ENCODE measurements at regions not wholly inside any gene's neighbourhood (a gene's known extent, or its start where the extent isn't known, plus 50 kb on each side); places are given as distances from the start of the nearest gene placed in this dataset.

DNA sequence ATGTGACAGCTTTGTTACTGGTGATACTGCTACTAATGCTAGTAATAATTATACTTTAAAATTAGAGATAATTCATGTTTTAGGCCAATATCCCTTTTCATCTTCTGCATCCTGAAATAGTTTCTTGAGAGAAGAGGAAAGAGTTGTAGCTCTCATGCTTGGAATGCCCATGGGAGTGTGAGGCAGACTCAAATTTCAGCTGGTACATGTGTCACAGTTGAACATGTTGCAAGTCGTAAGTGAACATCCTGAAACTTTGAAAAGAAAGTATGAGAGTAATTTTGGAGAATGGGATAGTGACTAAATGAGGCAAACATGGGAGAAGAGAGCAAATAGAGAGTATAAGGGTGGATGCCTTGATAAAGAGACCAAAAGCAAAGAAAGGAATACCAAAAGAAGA, 168.0 kb downstream of the TMTC3 start:
- TF ChIP-seq, protein P1, sequence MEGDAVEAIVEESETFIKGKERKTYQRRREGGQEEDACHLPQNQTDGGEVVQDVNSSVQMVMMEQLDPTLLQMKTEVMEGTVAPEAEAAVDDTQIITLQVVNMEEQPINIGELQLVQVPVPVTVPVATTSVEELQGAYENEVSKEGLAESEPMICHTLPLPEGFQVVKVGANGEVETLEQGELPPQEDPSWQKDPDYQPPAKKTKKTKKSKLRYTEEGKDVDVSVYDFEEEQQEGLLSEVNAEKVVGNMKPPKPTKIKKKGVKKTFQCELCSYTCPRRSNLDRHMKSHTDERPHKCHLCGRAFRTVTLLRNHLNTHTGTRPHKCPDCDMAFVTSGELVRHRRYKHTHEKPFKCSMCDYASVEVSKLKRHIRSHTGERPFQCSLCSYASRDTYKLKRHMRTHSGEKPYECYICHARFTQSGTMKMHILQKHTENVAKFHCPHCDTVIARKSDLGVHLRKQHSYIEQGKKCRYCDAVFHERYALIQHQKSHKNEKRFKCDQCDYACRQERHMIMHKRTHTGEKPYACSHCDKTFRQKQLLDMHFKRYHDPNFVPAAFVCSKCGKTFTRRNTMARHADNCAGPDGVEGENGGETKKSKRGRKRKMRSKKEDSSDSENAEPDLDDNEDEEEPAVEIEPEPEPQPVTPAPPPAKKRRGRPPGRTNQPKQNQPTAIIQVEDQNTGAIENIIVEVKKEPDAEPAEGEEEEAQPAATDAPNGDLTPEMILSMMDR (IDR thresholded peaks at IDR 0.05; ENCODE audit: low read depth, low read length) = no peak
- no peak overlapping the region for H3K4me3 ChIP-seq (ENCODE audit: low read depth, low read length)

DNA sequence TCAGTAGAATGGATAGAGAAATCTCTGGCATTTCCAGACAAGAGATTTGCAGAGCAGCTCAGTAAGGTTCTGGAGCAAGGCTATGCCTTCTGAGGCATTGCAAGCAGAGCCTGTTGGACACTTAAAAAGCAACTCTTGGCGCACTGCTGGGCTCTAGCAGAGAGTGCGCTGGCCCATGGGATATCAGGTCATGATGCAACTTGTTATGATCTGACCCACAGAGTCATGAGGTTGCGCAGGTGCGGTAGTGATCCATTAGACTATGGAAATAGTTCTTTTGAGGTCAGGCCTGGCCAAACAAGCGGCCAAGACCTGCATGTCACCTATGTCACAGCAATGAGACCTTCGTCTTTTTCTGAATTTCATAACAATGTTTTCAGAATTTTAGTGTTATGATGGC, 168.6 kb downstream of the TMTC3 start:
- TF ChIP-seq, protein P1 (IDR thresholded peaks at IDR 0.05; ENCODE audit: low read depth, low read length) = no peak
- H3K4me3 ChIP-seq (ENCODE audit: low read depth, low read length) = no peak overlapping the region

DNA sequence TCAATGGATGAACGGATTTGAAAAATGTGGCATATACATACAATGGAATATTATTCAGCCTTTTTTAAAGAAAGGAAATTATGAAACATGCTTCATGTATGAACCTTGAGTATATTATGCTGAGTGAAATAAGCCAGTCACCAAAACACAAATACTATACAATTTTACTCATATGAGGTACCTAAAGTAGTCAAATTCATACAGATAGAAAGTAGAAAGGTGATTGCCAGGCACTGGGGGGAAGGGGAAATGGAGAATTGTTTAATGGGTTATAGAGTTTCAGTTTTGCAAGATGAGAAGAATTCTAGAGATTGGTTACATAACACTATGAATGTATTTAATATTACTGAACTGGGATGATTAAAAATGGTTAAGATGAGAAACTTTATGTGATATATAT, 171.4 kb downstream of the TMTC3 start:
- H3K4me3 ChIP-seq (ENCODE audit: low read depth, low read length) = no peak overlapping the region
- TF ChIP-seq, protein P1 (IDR thresholded peaks at IDR 0.05; ENCODE audit: low read depth, low read length) = no peak

DNA sequence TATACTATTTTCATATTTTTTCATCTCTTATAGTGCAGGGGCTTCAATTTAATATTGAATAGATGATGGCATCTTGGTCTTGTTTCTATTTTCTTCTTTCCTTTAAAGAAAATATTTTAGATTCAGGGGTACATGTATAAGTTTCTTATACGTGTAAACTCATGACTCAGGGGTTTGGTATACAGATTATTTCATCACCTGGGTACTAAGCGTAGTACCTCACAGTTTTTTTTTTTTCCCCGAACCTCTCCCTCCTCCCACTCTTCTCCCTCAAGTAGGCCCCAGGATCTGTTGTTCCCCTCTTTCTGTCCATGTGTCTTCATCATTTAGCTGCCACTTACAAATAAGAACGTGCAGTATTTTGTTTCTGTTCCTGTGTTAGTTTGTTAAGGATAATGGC, 172.6 kb downstream of the TMTC3 start:
- H3K4me3 ChIP-seq (ENCODE audit: low read depth, low read length) = no peak overlapping the region
- TF ChIP-seq, protein P1 (IDR thresholded peaks at IDR 0.05; ENCODE audit: low read depth, low read length) = no peak

DNA sequence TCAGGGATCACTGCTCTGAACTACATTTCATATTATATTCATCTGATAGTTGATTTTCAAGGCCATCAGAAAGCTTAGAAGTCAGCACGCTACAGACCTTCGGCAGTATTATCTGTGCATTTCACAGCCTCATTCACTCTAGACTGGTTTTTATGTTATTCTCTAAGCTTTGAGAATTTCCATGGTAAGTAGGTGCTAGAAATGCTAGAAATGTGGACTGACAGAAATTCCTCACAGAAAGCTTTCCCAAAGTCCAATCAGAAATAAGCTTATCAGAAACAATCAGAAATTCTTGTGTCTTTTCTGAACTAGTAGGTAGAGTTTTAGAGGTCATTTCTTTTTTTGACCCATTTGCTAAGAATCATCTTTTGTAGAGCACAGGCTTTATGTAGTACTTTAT, 176.6 kb downstream of the TMTC3 start:
- no peak overlapping the region for H3K4me3 ChIP-seq (ENCODE audit: low read depth, low read length)
- TF ChIP-seq, protein P1 (IDR thresholded peaks at IDR 0.05; ENCODE audit: low read depth, low read length) = no peak

DNA sequence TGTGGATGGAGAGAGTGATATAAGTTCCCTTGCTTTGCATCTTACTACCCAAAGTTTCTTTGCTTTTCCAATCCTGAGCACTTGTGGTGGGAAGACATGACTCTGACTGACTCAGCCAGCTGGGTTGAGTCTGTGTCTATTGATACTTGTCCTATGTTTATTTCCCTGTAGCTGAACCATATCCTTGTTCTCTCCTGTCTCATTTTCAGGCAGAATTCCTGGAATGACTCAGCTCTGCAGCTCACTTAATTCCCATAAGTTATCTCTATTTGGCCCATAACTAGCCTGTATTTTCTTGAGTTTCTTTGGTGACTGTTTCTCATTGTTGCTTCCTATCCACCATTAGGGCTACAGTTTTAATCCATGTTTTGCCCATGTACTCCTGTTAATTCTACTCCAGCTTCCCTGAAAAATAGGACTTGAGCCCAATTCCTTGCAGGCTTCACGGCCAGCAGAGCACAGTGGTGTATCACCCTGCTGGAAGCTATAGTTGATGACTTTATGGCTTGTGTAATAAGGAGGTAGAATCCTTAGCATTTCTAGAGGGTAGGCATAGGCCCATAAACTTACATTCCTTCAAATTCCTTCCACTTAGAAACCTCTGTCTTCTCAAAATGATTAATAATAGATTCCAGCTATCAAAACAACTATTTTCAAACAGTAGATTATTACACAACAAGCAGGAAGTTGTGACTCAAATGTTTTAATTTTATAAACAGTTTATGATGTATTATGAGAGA, 183.1 kb downstream of the TMTC3 start:
- TF ChIP-seq, protein P1 (IDR thresholded peaks at IDR 0.05; ENCODE audit: low read depth, low read length) = no peak
- H3K4me3 ChIP-seq (ENCODE audit: low read depth, low read length) = peak overlapping the region; percentile 19; the same call in 1 of the 2 replicates

DNA sequence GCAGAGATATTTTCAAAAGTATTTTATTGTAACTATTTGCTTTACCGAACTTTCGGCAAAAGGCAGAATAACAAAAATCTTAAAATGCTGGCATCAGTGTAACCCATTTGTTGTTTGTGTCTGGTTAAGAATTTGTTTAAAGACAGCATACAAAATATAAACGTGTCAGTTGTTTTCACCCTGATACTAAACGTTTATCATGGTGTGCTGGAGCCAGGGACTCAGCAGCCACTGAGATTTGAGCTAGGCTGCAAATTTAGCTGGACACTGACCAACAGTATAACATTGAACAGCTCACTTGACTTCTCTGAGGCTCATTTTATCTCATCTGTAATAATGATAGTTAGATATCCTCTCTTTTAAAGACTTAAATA, 183.7 kb downstream of the TMTC3 start:
- TF ChIP-seq, protein P1 (IDR thresholded peaks at IDR 0.05; ENCODE audit: low read depth, low read length) = no peak
- H3K4me3 ChIP-seq (ENCODE audit: low read depth, low read length) = peak overlapping the region; percentile 12; the same call in 1 of the 2 replicates

All from WI38 (cell line).